ENCODE measurements at regions not wholly inside any gene's neighbourhood (a gene's known extent, or its start where the extent isn't known, plus 50 kb on each side); places are given as distances from the start of the nearest gene placed in this dataset.

DNA sequence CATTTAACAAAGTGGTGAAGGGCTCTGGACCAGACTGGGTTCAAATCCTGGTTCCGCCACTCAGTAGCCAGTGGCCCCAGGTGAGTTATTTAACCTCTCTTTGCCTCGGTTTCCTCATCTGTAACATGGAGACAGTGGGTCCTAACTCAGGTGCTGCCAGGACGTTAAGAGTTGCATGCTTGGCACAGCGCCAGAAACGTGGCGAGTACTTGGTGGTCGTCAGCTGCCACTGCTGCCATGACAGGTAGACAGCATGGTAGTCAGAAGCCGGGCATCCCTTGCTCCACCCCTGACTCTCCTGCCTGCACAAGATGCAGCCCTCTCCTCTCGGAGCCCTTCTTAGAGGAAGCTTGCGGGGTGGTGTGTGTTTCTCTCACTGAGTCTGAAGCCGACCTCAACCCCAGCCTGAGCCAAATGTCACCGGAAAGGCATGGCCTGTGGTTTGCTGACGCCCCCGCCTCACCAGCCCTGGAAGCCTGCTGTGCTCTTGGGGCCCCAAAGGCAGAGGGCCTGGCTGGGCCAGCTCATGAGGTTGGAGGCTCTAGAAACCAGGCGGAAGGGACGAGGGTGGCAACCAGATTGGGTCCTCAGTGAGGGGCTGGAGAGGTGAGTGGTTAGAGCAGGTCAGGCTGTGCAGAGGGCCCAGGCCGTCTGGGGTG, 160.8 kb upstream of the TLE3 start:
- Histone ChIP-seq H3K4me1 (peaks cover 0 to 11% of the 10 kb centered on the region in 2 donors), H3K9me3 (no peaks in the 10 kb centered on the region), H3K27ac (no peak overlapping the region), H3K27me3 (no peaks in the 10 kb centered on the region), H3K36me3 (no peaks in the 10 kb centered on the region), H3K4me3 (no peak overlapping the region)
- DNase-seq (ENCODE audit: low spot score in 2 of 2) = no peak
- intact Hi-C loops (cut with DNase I; ENCODE audit: low total_unique reads) = no loop called here
- no peak for TF ChIP-seq CTCF (IDR thresholded peaks at IDR 0.05)
- no peak for TF ChIP-seq POLR2AphosphoS5 (IDR thresholded peaks at IDR 0.05)
- no peak for TF ChIP-seq POLR2A (IDR thresholded peaks at IDR 0.05)

- no peak for DNase-seq (ENCODE audit: low spot score in 2 of 2)
- Histone ChIP-seq H3K9me3 (no peaks in the 10 kb centered on the region), H3K4me1 (peaks cover 0 to 11% of the 10 kb centered on the region in 2 donors), H3K36me3 (no peaks in the 10 kb centered on the region), H3K27me3 (no peaks in the 10 kb centered on the region), H3K4me3 (no peak overlapping the region), H3K27ac (no peak overlapping the region)
- TF ChIP-seq POLR2A (IDR thresholded peaks at IDR 0.05) (no peak), CTCF (IDR thresholded peaks at IDR 0.05) (no peak)
- intact Hi-C loops (cut with DNase I; ENCODE audit: low total_unique reads) = no loop called here
Observed at GRCh38 chr15:70257573-70258248, 160.0 kb upstream of the TLE3 start.

DNA sequence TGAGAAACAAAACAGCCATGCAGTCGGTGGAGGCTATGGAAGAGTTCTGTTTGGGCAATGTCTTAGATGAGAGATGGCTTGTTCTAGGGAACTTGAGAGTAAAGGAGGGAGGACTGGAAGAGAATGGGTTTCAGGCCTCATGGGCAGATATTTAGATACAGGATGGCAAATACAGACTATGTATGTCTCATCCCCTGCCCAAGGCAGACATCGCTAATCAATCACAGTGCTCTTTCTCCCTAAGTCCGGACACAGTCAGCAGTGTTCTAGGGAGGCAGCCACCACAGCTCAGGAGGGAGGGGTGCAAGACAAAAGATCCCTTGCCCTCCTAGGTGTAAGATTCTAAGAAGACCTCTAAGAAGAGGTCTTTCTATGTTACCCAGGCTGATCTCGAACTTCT, 159.3 kb upstream of the TLE3 start:
- Histone ChIP-seq H3K36me3 (no peaks in the 10 kb centered on the region), H3K27me3 (no peaks in the 10 kb centered on the region), H3K4me3 (no peak overlapping the region), H3K27ac (no peak overlapping the region), H3K9me3 (no peaks in the 10 kb centered on the region), H3K4me1 (peaks cover 0 to 11% of the 10 kb centered on the region in 2 donors)
- DNase-seq (ENCODE audit: low spot score in 2 of 2) = no peak
- intact Hi-C loops (cut with DNase I; ENCODE audit: low total_unique reads) = no loop called here
- no peak for TF ChIP-seq POLR2A (IDR thresholded peaks at IDR 0.05)
- no peak for TF ChIP-seq POLR2AphosphoS5 (IDR thresholded peaks at IDR 0.05)
- TF ChIP-seq CTCF (IDR thresholded peaks at IDR 0.05) = no peak

GRCh38 chr15:70254311-70254869, 156.7 kb upstream of the TLE3 start:
- DNase-seq (ENCODE audit: low spot score in 2 of 2) = no peak
- TF ChIP-seq POLR2AphosphoS5 (IDR thresholded peaks at IDR 0.05) (no peak), POLR2A (IDR thresholded peaks at IDR 0.05) (no peak), CTCF (IDR thresholded peaks at IDR 0.05) (no peak)
- Histone ChIP-seq H3K27ac (no peak overlapping the region), H3K36me3 (no peaks in the 10 kb centered on the region), H3K9me3 (no peaks in the 10 kb centered on the region), H3K27me3 (no peaks in the 10 kb centered on the region), H3K4me3 (no peak overlapping the region), H3K4me1 (peaks cover 0 to 11% of the 10 kb centered on the region in 2 donors)
- intact Hi-C loops (cut with DNase I; ENCODE audit: low total_unique reads) = loop anchor here (5.0 kb wide), 1 partner anchor 1263 kb away; no protein-coding TSS in a partner anchor
